Endodermal cell (in vitro differentiated cells): ENCODE measurements at regions not wholly inside any gene's neighbourhood (a gene's known extent, or its start where the extent isn't known, plus 50 kb on each side); places are given as distances from the start of the nearest gene placed in this dataset.
A peak's percentile ranks its signal among the peaks of the same experiment; 100 is the strongest.

Source experiments
- DNase-seq: peaks from one replicate; pipeline ENCODE4 v3.0.0-alpha.2; 2017
- H3K27ac ChIP-seq: 2 replicates; pipeline ENCODE4 v1.5.1; 2013; ENCODE audit warnings: mild to moderate bottlenecking, low read depth, low read length, moderate library complexity
- H3K27me3 ChIP-seq: 2 replicates; pipeline ENCODE4 v1.6.1; 2013; ENCODE audit warnings: mild to moderate bottlenecking, low read length, moderate library complexity; ENCODE audit not compliant: insufficient read depth, control insufficient read depth, poor library complexity, severe bottlenecking
- H3K36me3 ChIP-seq: 2 replicates; pipeline ENCODE4 v1.7.0; 2013; ENCODE audit warnings: mild to moderate bottlenecking, low read length, moderate library complexity; ENCODE audit not compliant: control insufficient read depth, insufficient read depth
- H3K4me1 ChIP-seq: one replicate; pipeline ENCODE4 v1.7.0; 2013; ENCODE audit warnings: low read length; ENCODE audit not compliant: control insufficient read depth, insufficient read depth
- H3K4me3 ChIP-seq: 2 replicates; pipeline ENCODE4 v1.5.1; 2013; ENCODE audit warnings: mild to moderate bottlenecking, low read length, moderate library complexity
- H3K9ac ChIP-seq: 2 replicates; pipeline ENCODE4 v1.6.1; 2013; ENCODE audit warnings: mild to moderate bottlenecking, low read length, moderate library complexity; ENCODE audit not compliant: poor library complexity, severe bottlenecking; ENCODE audit errors: extremely low read depth
- H3K9me3 ChIP-seq: 2 replicates; pipeline ENCODE4 v1.6.1; 2013; ENCODE audit warnings: mild to moderate bottlenecking, low read length, moderate library complexity; ENCODE audit not compliant: control insufficient read depth
- H3K27ac Mint-ChIP-seq: 2 replicates; pipeline ENCODE4 v1.8.0; 2020; ENCODE audit warnings: mixed read lengths
- H3K27me3 Mint-ChIP-seq: 2 replicates; pipeline ENCODE4 v1.8.0; 2021; ENCODE audit warnings: mild to moderate bottlenecking, mixed read lengths; ENCODE audit not compliant: insufficient read depth
- H3K36me3 Mint-ChIP-seq: 2 replicates; pipeline ENCODE4 v1.8.0; 2020; ENCODE audit warnings: low read depth, mixed read lengths
- H3K4me1 Mint-ChIP-seq: 2 replicates; pipeline ENCODE4 v1.8.0; 2020; ENCODE audit warnings: mixed read lengths
- H3K4me3 Mint-ChIP-seq: 2 replicates; pipeline ENCODE4 v1.8.0; 2020; ENCODE audit warnings: mild to moderate bottlenecking, moderate library complexity, mixed read lengths
- H3K9me3 Mint-ChIP-seq: 2 replicates; pipeline ENCODE4 v1.8.0; 2020; ENCODE audit warnings: mild to moderate bottlenecking, mixed read lengths
- WGBS, 2 experiments: methylation state at CpG; one replicate each; pipeline versions ENCODE4 v1.1.5 to v1.1.7; 2013; ENCODE audit warnings: missing lambda C conversion rate in 2 of 2, mixed read lengths in 1 of 2; ENCODE audit not compliant: insufficient coverage in 1 of 2, insufficient read length in 1 of 2; 5-methylcytosine and 5-hydroxymethylcytosine counted together
- TF ChIP-seq, protein P1 (sequence below): fragments of 200-600 bp; sonication (generic); conservative IDR thresholded peaks from 2 replicates; pipeline ENCODE4 v1.5.0; 2021; ENCODE audit warnings: antibody characterized with exemption, mild to moderate bottlenecking

DNA sequence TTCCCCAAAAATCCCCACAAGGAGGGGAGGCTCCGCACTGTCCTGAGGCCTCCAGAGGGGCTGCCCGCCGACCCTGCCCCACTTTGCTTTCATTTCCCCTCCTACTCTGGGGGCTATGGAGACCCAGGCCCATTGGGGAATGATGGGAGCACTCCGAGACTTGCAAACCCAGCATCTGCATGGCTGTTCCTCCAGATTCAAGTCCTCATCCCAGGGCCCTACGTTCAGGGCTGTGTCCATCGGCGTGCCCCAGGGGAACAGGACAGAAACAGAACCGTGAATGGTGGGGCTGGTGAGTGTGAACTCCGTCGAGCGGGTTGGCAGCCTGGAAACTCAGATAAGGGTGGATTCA is 116.1 kb upstream of the HDAC4 start:
- 95 to 97% methylated on average over 5 to 11 of the region's 11 CpGs for WGBS, 2 experiments
- no peaks in the 10 kb centered on the region for H3K4me1 Mint-ChIP-seq
- H3K9me3 Mint-ChIP-seq = peaks cover 2% of the 10 kb centered on the region
- TF ChIP-seq, protein P1, sequence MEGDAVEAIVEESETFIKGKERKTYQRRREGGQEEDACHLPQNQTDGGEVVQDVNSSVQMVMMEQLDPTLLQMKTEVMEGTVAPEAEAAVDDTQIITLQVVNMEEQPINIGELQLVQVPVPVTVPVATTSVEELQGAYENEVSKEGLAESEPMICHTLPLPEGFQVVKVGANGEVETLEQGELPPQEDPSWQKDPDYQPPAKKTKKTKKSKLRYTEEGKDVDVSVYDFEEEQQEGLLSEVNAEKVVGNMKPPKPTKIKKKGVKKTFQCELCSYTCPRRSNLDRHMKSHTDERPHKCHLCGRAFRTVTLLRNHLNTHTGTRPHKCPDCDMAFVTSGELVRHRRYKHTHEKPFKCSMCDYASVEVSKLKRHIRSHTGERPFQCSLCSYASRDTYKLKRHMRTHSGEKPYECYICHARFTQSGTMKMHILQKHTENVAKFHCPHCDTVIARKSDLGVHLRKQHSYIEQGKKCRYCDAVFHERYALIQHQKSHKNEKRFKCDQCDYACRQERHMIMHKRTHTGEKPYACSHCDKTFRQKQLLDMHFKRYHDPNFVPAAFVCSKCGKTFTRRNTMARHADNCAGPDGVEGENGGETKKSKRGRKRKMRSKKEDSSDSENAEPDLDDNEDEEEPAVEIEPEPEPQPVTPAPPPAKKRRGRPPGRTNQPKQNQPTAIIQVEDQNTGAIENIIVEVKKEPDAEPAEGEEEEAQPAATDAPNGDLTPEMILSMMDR = no peak
- no peak overlapping the region for H3K9ac ChIP-seq
- H3K9me3 ChIP-seq = no peaks in the 10 kb centered on the region
- H3K27me3 Mint-ChIP-seq = no peaks in the 10 kb centered on the region
- no peak overlapping the region for H3K4me3 Mint-ChIP-seq
- H3K36me3 Mint-ChIP-seq = no peaks in the 10 kb centered on the region
- DNase-seq = no peak
- no peak overlapping the region for H3K27ac ChIP-seq
- no peaks in the 10 kb centered on the region for H3K27me3 ChIP-seq
- no peak overlapping the region for H3K4me3 ChIP-seq
- H3K4me1 ChIP-seq = no peaks in the 10 kb centered on the region
- H3K36me3 ChIP-seq = no peaks in the 10 kb centered on the region
- H3K27ac Mint-ChIP-seq = no peak overlapping the region

DNA sequence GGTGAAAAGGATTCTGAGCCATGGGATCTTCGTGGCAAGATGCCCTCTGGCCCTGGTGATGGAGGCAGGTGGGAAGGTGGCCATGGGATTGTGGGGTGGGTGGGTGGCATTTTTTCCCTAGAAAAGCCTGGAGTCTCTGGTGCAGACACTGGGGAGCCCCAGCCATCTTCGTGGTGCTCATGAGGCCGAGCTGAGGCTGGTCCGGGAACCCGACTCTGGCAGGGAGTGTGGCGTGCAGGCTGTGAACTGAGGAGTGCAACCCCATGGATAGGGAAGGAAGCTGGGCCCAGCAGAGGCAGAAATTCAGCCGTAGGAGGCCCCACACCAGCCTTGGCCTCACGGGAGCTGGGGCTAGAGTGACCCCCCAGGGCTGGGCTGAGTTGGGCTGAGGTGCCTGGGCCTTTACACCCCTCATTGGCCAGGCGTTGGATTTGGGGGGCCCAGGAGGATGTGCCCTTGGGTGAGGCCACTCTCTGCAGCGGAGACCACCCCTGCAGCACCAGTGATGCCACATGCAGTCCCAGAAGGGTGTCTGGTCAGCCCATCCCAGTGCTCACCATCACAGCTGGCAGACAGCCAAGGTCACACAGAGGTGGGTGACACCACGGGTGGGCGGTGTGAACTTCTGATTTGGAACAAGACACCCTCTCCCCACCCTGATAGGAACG is 115.6 kb upstream of the HDAC4 start:
- Mint-ChIP-seq H3K9me3 (peaks cover 2% of the 10 kb centered on the region), H3K4me1 (no peaks in the 10 kb centered on the region), H3K27ac (no peak overlapping the region), H3K27me3 (no peaks in the 10 kb centered on the region), H3K4me3 (no peak overlapping the region), H3K36me3 (no peaks in the 10 kb centered on the region)
- H3K9ac ChIP-seq = no peak overlapping the region
- H3K27me3 ChIP-seq = no peaks in the 10 kb centered on the region
- TF ChIP-seq, protein P1 = no peak
- 88 to 94% methylated on average over 9 to 13 of the region's 13 CpGs for WGBS, 2 experiments
- no peak overlapping the region for H3K27ac ChIP-seq
- DNase-seq = no peak
- H3K9me3 ChIP-seq = no peaks in the 10 kb centered on the region
- H3K4me1 ChIP-seq = no peaks in the 10 kb centered on the region
- no peaks in the 10 kb centered on the region for H3K36me3 ChIP-seq
- no peak overlapping the region for H3K4me3 ChIP-seq

DNA sequence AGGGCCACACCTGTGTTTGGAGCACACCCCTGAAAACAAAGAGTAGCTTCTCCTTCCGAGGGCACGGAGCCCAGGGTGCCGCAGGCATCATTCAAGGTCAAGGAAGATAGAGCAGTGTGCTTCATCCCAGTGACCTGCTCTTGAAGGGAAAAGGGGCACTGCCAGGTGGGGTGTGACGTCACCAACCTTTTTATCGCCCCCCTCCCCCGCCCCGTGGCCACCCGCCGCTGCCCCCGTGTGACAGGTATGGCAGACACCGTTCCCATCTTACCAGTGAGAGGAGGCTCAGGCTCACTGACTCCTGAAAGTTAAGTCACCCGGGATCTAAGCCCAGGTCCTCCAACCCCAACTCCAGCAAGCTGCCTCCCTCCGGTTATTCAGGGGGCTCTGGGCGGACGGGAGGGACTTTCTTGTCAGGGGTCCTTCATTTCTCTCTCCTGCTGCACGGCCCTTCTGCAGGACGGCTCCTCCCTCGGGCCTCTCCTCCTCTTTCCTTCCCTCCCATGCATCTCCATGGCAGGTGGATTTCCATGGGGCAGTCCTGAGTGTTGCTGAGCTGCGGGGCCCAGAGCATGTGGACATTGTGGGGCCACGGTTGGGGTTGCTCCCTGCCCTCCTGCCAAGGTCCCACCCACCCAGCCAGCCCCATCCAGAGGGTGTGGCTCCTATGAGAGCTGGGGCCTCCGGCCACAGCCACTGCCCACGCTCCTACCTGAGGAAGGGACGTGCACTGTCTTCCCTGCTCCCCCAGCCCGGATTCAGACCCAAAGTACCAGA is 114.1 kb upstream of the HDAC4 start:
- Histone ChIP-seq H3K9ac (no peak overlapping the region), H3K27me3 (no peaks in the 10 kb centered on the region), H3K4me3 (no peak overlapping the region), H3K9me3 (no peaks in the 10 kb centered on the region), H3K4me1 (no peaks in the 10 kb centered on the region), H3K36me3 (no peaks in the 10 kb centered on the region), H3K27ac (no peak overlapping the region)
- 82 to 93% methylated on average over 15 to 24 of the region's 24 CpGs for WGBS, 2 experiments
- peaks cover 2% of the 10 kb centered on the region for H3K9me3 Mint-ChIP-seq
- H3K4me3 Mint-ChIP-seq = no peak overlapping the region
- H3K27me3 Mint-ChIP-seq = no peaks in the 10 kb centered on the region
- TF ChIP-seq, protein P1 = peak; percentile 35
- H3K27ac Mint-ChIP-seq = no peak overlapping the region
- peak; percentile 67 for DNase-seq
- H3K4me1 Mint-ChIP-seq = no peaks in the 10 kb centered on the region
- H3K36me3 Mint-ChIP-seq = no peaks in the 10 kb centered on the region
